Activated naive CD4-positive, alpha-beta T cell treated with anti-CD3 and anti-CD28 coated beads, Interleukin-2, amount 50 U/mL, for 24 hours (primary cell): ENCODE measurements at regions not wholly inside any gene's neighbourhood (a gene's known extent, or its start where the extent isn't known, plus 50 kb on each side); places are given as distances from the start of the nearest gene placed in this dataset.

Source experiments
- H3K27ac Mint-ChIP-seq: one replicate; pipeline ENCODE4 v1.8.0; 2021; ENCODE audit warnings: mild to moderate bottlenecking, mixed read lengths
- H3K27me3 Mint-ChIP-seq: one replicate; pipeline ENCODE4 v1.8.0; 2021; ENCODE audit warnings: mixed read lengths
- H3K36me3 Mint-ChIP-seq: one replicate; pipeline ENCODE4 v1.8.0; 2021; ENCODE audit warnings: mixed read lengths
- H3K4me1 Mint-ChIP-seq: one replicate; pipeline ENCODE4 v1.8.0; 2021; ENCODE audit warnings: mixed read lengths
- H3K4me3 Mint-ChIP-seq: one replicate; pipeline ENCODE4 v1.8.0; 2021; ENCODE audit warnings: mild to moderate bottlenecking, mixed read lengths
- H3K9me3 Mint-ChIP-seq: one replicate; pipeline ENCODE4 v1.8.0; 2021; ENCODE audit warnings: mixed read lengths

- peaks cover 9% of the 10 kb centered on the region for H3K27me3 Mint-ChIP-seq
- H3K4me3 Mint-ChIP-seq = no peak overlapping the region
- H3K27ac Mint-ChIP-seq = no peak overlapping the region
- H3K36me3 Mint-ChIP-seq = no peaks in the 10 kb centered on the region
- H3K9me3 Mint-ChIP-seq = no peaks in the 10 kb centered on the region
- no peaks in the 10 kb centered on the region for H3K4me1 Mint-ChIP-seq
Measured at GRCh38 chr10:44047361-44047760, 337.5 kb downstream of the CXCL12 start.

- H3K27me3 Mint-ChIP-seq = peaks cover 6% of the 10 kb centered on the region
- no peak overlapping the region for H3K27ac Mint-ChIP-seq
- no peaks in the 10 kb centered on the region for H3K36me3 Mint-ChIP-seq
- H3K9me3 Mint-ChIP-seq = no peaks in the 10 kb centered on the region
- H3K4me1 Mint-ChIP-seq = no peaks in the 10 kb centered on the region
- no peak overlapping the region for H3K4me3 Mint-ChIP-seq
Measured at GRCh38 chr10:44046605-44047004, 338.3 kb downstream of the CXCL12 start.

GRCh38 chr10:44045020-44045419 is 339.9 kb downstream of the CXCL12 start:
- H3K27ac Mint-ChIP-seq = no peak overlapping the region
- H3K4me3 Mint-ChIP-seq = no peak overlapping the region
- peaks cover 5% of the 10 kb centered on the region for H3K27me3 Mint-ChIP-seq
- H3K36me3 Mint-ChIP-seq = no peaks in the 10 kb centered on the region
- no peaks in the 10 kb centered on the region for H3K4me1 Mint-ChIP-seq
- no peaks in the 10 kb centered on the region for H3K9me3 Mint-ChIP-seq

- Mint-ChIP-seq H3K27me3 (peaks cover 4% of the 10 kb centered on the region), H3K4me1 (no peaks in the 10 kb centered on the region), H3K4me3 (no peak overlapping the region), H3K9me3 (no peaks in the 10 kb centered on the region), H3K27ac (no peak overlapping the region), H3K36me3 (no peaks in the 10 kb centered on the region)
Measured at GRCh38 chr10:44044549-44044948, 340.3 kb downstream of the CXCL12 start.

GRCh38 chr10:44043646-44044375 is 341.1 kb downstream of the CXCL12 start:
- Mint-ChIP-seq H3K27me3 (peaks cover 4% of the 10 kb centered on the region), H3K4me1 (no peaks in the 10 kb centered on the region), H3K36me3 (no peaks in the 10 kb centered on the region)

GRCh38 chr10:44042926-44043602 is 341.8 kb downstream of the CXCL12 start:
- Mint-ChIP-seq H3K9me3 (no peaks in the 10 kb centered on the region), H3K27ac (no peak overlapping the region), H3K36me3 (no peaks in the 10 kb centered on the region), H3K27me3 (peaks cover 4% of the 10 kb centered on the region), H3K4me3 (no peak overlapping the region), H3K4me1 (no peaks in the 10 kb centered on the region)

More at GRCh38 chr10:44043646-44044375, 341.1 kb downstream of the CXCL12 start:
- Mint-ChIP-seq H3K9me3 (no peaks in the 10 kb centered on the region), H3K27ac (no peak overlapping the region), H3K4me3 (no peak overlapping the region)

GRCh38 chr10:44042075-44042770 is 342.7 kb downstream of the CXCL12 start:
- Mint-ChIP-seq H3K36me3 (no peaks in the 10 kb centered on the region), H3K9me3 (no peaks in the 10 kb centered on the region), H3K27ac (no peak overlapping the region), H3K4me1 (no peaks in the 10 kb centered on the region), H3K4me3 (no peak overlapping the region), H3K27me3 (peaks cover 4% of the 10 kb centered on the region)

GRCh38 chr10:44039599-44039998 is 345.3 kb downstream of the CXCL12 start:
- H3K36me3 Mint-ChIP-seq = no peaks in the 10 kb centered on the region
- H3K4me3 Mint-ChIP-seq = no peak overlapping the region
- H3K27me3 Mint-ChIP-seq = no peaks in the 10 kb centered on the region
- no peaks in the 10 kb centered on the region for H3K9me3 Mint-ChIP-seq
- H3K4me1 Mint-ChIP-seq = no peaks in the 10 kb centered on the region
- H3K27ac Mint-ChIP-seq = no peak overlapping the region

GRCh38 chr10:44036425-44036824 is 348.5 kb downstream of the CXCL12 start:
- H3K27ac Mint-ChIP-seq = no peak overlapping the region
- H3K9me3 Mint-ChIP-seq = no peaks in the 10 kb centered on the region
- no peaks in the 10 kb centered on the region for H3K4me1 Mint-ChIP-seq
- no peaks in the 10 kb centered on the region for H3K36me3 Mint-ChIP-seq
- peaks cover 2% of the 10 kb centered on the region for H3K27me3 Mint-ChIP-seq
- H3K4me3 Mint-ChIP-seq = no peak overlapping the region

GRCh38 chr10:44035474-44036197 is 349.3 kb downstream of the CXCL12 start:
- Mint-ChIP-seq H3K4me1 (no peaks in the 10 kb centered on the region), H3K36me3 (no peaks in the 10 kb centered on the region), H3K4me3 (no peak overlapping the region), H3K9me3 (no peaks in the 10 kb centered on the region), H3K27ac (no peak overlapping the region), H3K27me3 (peaks cover 5% of the 10 kb centered on the region)

- H3K4me1 Mint-ChIP-seq = no peaks in the 10 kb centered on the region
- peaks cover 5% of the 10 kb centered on the region for H3K27me3 Mint-ChIP-seq
- H3K9me3 Mint-ChIP-seq = no peaks in the 10 kb centered on the region
- H3K27ac Mint-ChIP-seq = no peak overlapping the region
- H3K4me3 Mint-ChIP-seq = no peak overlapping the region
- H3K36me3 Mint-ChIP-seq = no peaks in the 10 kb centered on the region
Measured at GRCh38 chr10:44034946-44035345, 350.0 kb downstream of the CXCL12 start.

- Mint-ChIP-seq H3K4me1 (no peaks in the 10 kb centered on the region), H3K36me3 (no peaks in the 10 kb centered on the region), H3K27ac (no peak overlapping the region), H3K9me3 (no peaks in the 10 kb centered on the region), H3K4me3 (no peak overlapping the region), H3K27me3 (peaks cover 5% of the 10 kb centered on the region)
Measured at GRCh38 chr10:44033008-44033407, 351.9 kb downstream of the CXCL12 start.

- Mint-ChIP-seq H3K27me3 (peaks cover 5% of the 10 kb centered on the region), H3K27ac (no peak overlapping the region), H3K4me3 (no peak overlapping the region), H3K4me1 (no peaks in the 10 kb centered on the region), H3K9me3 (no peaks in the 10 kb centered on the region), H3K36me3 (no peaks in the 10 kb centered on the region)
Measured at GRCh38 chr10:44032216-44032615, 352.7 kb downstream of the CXCL12 start.

- H3K27me3 Mint-ChIP-seq = peaks cover 11% of the 10 kb centered on the region
- no peaks in the 10 kb centered on the region for H3K9me3 Mint-ChIP-seq
- no peak overlapping the region for H3K4me3 Mint-ChIP-seq
- no peaks in the 10 kb centered on the region for H3K4me1 Mint-ChIP-seq
- no peak overlapping the region for H3K27ac Mint-ChIP-seq
- no peaks in the 10 kb centered on the region for H3K36me3 Mint-ChIP-seq
Measured at GRCh38 chr10:44030738-44031137, 354.2 kb downstream of the CXCL12 start.

- Mint-ChIP-seq H3K9me3 (no peaks in the 10 kb centered on the region), H3K27me3 (peaks cover 15% of the 10 kb centered on the region), H3K4me3 (no peak overlapping the region), H3K4me1 (no peaks in the 10 kb centered on the region), H3K27ac (no peak overlapping the region), H3K36me3 (no peaks in the 10 kb centered on the region)
Measured at GRCh38 chr10:44030132-44030531, 354.8 kb downstream of the CXCL12 start.
